MCF 10A (cell line): ENCODE measurements at regions not wholly inside any gene's neighbourhood (a gene's known extent, or its start where the extent isn't known, plus 50 kb on each side); places are given as distances from the start of the nearest gene placed in this dataset.

ENCODE experiments used
- BruUV-seq: library from RNA; stranded (reverse); fragments of 400-500 nt; replicated peaks from 2 replicates; lab custom pipeline; 2021; lab: Mats Ljungman, UMichigan
- CTCF ChIA-PET: fragments of 300-600 bp; sonication (Branson Sonifier 250); formaldehyde crosslinking; extraction: SDS; loops from one replicate; lab custom pipeline; 2021; ENCODE audit warnings: antibody characterized with exemption, inconsistent platforms; lab: Yijun Ruan, JAX
- POLR2A ChIA-PET: fragments of 300-600, 350-650 bp; sonication (Branson Sonifier 250); formaldehyde crosslinking; extraction: SDS; loops from one replicate; lab custom pipeline; 2020; ENCODE audit warnings: antibody characterized with exemption, inconsistent platforms; lab: Yijun Ruan, JAX
- DNase-seq: peaks from one replicate; pipeline ENCODE4 v3.0.0-alpha.2; 2018; ENCODE audit not compliant: unreplicated experiment
- H3K27ac Mint-ChIP-seq: one replicate; pipeline ENCODE4 v1.8.0; 2022; ENCODE audit warnings: mild to moderate bottlenecking, low read depth, mixed read lengths; ENCODE audit not compliant: unreplicated experiment
- H3K27me3 Mint-ChIP-seq: one replicate; pipeline ENCODE4 v1.8.0; 2022; ENCODE audit warnings: mixed read lengths; ENCODE audit not compliant: insufficient read depth, unreplicated experiment
- H3K36me3 Mint-ChIP-seq: one replicate; pipeline ENCODE4 v1.8.0; 2022; ENCODE audit warnings: mild to moderate bottlenecking, moderate library complexity, mixed read lengths; ENCODE audit not compliant: insufficient read depth, unreplicated experiment
- H3K4me1 Mint-ChIP-seq: one replicate; pipeline ENCODE4 v1.8.0; 2022; ENCODE audit warnings: mixed read lengths; ENCODE audit not compliant: insufficient read depth, unreplicated experiment
- H3K4me3 Mint-ChIP-seq: one replicate; pipeline ENCODE4 v1.8.0; 2022; ENCODE audit warnings: mild to moderate bottlenecking, moderate library complexity, mixed read lengths; ENCODE audit not compliant: unreplicated experiment
- H3K9me3 Mint-ChIP-seq: one replicate; pipeline ENCODE4 v1.8.0; 2022; ENCODE audit warnings: mixed read lengths; ENCODE audit not compliant: unreplicated experiment
- intact Hi-C: fragments of 100-400 bp; cut with micrococcal nuclease; formaldehyde crosslinking; loops from 2 replicates; pipeline ENCODE4 v1.14.1; 2022
- TF ChIP-seq, protein P1 (sequence below): fragments of 200-600 bp; IDR thresholded peaks from one replicate; pipeline ENCODE4 v1.8.0; 2022; ENCODE audit warnings: antibody characterized with exemption, mild to moderate bottlenecking; ENCODE audit not compliant: unreplicated experiment

DNA sequence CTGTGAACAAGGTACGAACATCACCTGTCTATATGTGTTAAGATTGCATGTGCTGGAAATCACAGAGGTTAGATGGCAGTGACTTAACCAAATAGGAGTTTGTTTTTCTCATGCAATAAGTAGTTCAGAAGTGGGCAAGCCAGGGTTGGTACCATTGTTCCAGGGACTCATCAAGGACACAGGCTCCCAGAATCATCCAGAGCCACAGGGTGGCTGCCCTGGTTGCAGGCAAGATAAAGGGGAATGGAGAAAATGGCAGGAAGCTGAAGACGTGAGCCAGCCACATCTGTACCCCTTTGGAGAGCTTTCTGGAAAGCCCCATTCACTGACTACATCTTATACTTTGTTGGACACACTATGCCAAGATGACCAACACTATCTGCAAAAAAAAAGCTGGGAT is 126.0 kb upstream of the IL12B start:
- Mint-ChIP-seq H3K27me3 (no peaks in the 10 kb centered on the region), H3K27ac (no peak overlapping the region), H3K9me3 (no peaks in the 10 kb centered on the region), H3K4me1 (peaks cover 17% of the 10 kb centered on the region), H3K36me3 (no peaks in the 10 kb centered on the region), H3K4me3 (no peak overlapping the region)
- intact Hi-C loops: loop anchor here (10.0 kb wide), 1 partner anchor 319 kb away; no protein-coding TSS in a partner anchor
- no peak for DNase-seq
- TF ChIP-seq, protein P1, sequence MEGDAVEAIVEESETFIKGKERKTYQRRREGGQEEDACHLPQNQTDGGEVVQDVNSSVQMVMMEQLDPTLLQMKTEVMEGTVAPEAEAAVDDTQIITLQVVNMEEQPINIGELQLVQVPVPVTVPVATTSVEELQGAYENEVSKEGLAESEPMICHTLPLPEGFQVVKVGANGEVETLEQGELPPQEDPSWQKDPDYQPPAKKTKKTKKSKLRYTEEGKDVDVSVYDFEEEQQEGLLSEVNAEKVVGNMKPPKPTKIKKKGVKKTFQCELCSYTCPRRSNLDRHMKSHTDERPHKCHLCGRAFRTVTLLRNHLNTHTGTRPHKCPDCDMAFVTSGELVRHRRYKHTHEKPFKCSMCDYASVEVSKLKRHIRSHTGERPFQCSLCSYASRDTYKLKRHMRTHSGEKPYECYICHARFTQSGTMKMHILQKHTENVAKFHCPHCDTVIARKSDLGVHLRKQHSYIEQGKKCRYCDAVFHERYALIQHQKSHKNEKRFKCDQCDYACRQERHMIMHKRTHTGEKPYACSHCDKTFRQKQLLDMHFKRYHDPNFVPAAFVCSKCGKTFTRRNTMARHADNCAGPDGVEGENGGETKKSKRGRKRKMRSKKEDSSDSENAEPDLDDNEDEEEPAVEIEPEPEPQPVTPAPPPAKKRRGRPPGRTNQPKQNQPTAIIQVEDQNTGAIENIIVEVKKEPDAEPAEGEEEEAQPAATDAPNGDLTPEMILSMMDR: no peak
- ChIA-PET POLR2A (interaction anchor here (0.6 to 1.1 kb wide), 3 partner anchors 24 to 553 kb away, joined by 3 read pairs; partner anchors contain the start of gene TTC1), CTCF (interaction anchor here (0.5 to 1.3 kb wide), 4 partner anchors 32 to 565 kb away, joined by 3 to 5 read pairs (median 4); no protein-coding TSS in a partner anchor)
- BruUV-seq: no TSS peak

DNA sequence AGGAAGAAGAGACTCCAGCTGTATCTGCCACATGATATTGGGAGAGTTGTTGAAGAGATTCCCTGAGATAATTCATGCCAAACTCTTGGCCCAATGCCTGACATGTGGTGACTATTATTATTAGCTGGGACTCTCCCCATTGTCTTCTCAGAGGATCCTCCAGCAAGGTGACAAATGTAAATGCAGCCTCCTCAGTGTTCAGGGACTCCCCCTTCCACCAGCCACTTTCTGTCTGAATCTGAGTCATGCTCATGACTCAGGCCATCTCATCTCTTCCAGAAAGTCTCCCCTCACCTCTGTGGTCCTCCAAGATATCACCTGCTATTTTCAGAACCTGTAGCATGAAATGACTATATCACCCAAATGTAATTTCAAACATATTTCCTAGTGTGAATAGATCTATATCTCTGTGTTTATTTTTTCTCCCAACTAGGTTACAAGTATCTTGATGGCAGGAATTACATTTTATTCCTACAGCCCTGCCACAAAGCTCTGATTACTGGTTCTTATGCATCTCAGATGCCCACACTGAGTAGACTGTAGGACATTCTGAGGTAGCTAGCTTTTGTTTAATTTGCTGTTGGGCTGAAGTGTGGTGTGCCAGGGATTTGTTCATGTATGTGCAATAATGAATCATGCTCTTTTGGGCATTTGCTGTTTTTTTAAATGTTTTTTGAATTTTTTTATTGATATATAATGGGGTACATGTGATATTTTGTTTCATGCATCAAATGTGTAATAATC is 126.6 kb upstream of the IL12B start:
- intact Hi-C loops: loop anchor here (10.0 kb wide), 1 partner anchor 318 kb away; no protein-coding TSS in a partner anchor
- H3K36me3 Mint-ChIP-seq: no peaks in the 10 kb centered on the region
- no peaks in the 10 kb centered on the region for H3K9me3 Mint-ChIP-seq
- ChIA-PET POLR2A (interaction anchor here (0.6 to 1.3 kb wide), 2 partner anchors 24 to 94 kb away, joined by 3 to 5 read pairs; no protein-coding TSS in a partner anchor), CTCF (interaction anchor here (0.6 to 2.3 kb wide), 6 partner anchors 11 to 565 kb away, joined by 3 to 7 read pairs (median 4); no protein-coding TSS in a partner anchor)
- BruUV-seq: no TSS peak
- peaks cover 11% of the 10 kb centered on the region for H3K4me1 Mint-ChIP-seq
- TF ChIP-seq, protein P1: no peak
- DNase-seq: peak; percentile 79
- no peaks in the 10 kb centered on the region for H3K27me3 Mint-ChIP-seq
- H3K27ac Mint-ChIP-seq: no peak overlapping the region
- no peak overlapping the region for H3K4me3 Mint-ChIP-seq

DNA sequence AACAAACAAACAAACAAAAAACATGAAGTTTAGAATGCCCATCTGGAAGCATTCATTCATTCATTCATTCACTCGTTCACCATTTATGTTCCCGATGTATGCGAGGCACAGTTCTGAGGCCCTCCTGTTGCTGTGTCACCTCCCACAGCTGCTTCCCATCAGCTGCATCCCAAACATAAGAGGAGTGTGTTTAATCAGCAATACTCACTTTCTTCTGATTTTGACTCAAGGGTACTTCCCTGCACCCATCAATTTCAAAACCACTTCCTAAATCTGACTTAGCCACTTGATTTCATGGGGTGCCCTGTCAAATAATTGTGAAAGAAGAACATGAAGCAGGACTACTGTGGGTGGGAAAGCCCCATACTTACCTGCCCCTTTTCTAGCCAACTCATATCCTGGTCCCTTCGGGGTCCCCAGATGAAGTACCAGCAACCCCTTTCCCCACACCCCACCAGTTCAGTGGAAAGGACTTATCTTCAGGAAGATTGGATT is 128.0 kb upstream of the IL12B start:
- Mint-ChIP-seq H3K36me3 (no peaks in the 10 kb centered on the region), H3K4me3 (no peak overlapping the region), H3K27ac (no peak overlapping the region), H3K9me3 (no peaks in the 10 kb centered on the region), H3K4me1 (peaks cover 11% of the 10 kb centered on the region), H3K27me3 (no peaks in the 10 kb centered on the region)
- TF ChIP-seq, protein P1: no peak
- ChIA-PET CTCF (interaction anchor here (0.6 to 2.3 kb wide), 5 partner anchors 8 to 529 kb away, joined by 3 to 7 read pairs (median 4); no protein-coding TSS in a partner anchor), POLR2A (no interaction called here)
- no peak for DNase-seq
- intact Hi-C loops: loop anchor here (10.0 kb wide), 1 partner anchor 317 kb away; no protein-coding TSS in a partner anchor
- BruUV-seq: no TSS peak

DNA sequence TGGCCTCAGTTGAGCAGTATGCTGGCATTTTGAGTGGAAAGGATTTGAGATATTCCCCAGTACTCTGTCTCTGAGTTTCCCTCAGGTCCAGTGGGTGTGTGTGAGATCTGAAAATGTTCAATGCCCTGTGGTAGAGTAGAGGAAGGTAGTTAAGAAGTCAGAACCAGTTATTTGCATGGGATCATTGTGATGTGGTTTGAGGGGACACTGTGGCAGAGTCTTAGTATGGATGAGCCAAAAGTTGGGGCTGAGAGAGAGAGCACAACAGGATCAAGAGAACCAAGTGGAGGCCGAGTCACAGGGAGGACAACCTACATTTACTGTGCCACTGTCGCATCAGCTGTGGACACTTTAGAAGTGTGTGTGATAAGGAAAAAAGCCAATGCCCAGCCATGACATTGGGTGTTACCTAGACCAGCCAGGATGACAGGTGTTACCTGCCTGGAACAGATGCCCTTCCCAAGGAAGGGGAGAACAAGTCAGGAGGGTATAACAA is 128.9 kb upstream of the IL12B start:
- BruUV-seq: no TSS peak
- POLR2A ChIA-PET: no interaction called here
- no peaks in the 10 kb centered on the region for H3K9me3 Mint-ChIP-seq
- CTCF ChIA-PET: interaction anchor here (1.6 to 2.3 kb wide), 2 partner anchors 9 to 528 kb away, joined by 4 to 7 read pairs; no protein-coding TSS in a partner anchor
- no peak overlapping the region for H3K27ac Mint-ChIP-seq
- TF ChIP-seq, protein P1: no peak
- no peak for DNase-seq
- intact Hi-C loops: loop anchor here (10.0 kb wide), 1 partner anchor 316 kb away; no protein-coding TSS in a partner anchor
- no peaks in the 10 kb centered on the region for H3K36me3 Mint-ChIP-seq
- H3K27me3 Mint-ChIP-seq: no peaks in the 10 kb centered on the region
- H3K4me1 Mint-ChIP-seq: peaks cover 14% of the 10 kb centered on the region
- H3K4me3 Mint-ChIP-seq: no peak overlapping the region
